Heart left ventricle (tissue), 13 donors: ENCODE measurements at regions not wholly inside any gene's neighbourhood (a gene's known extent, or its start where the extent isn't known, plus 50 kb on each side); places are given as distances from the start of the nearest gene placed in this dataset.

Experiments
- POLR2A ChIP-seq, 2 donors: fragments of 450-650 bp; IDR thresholded peaks; one replicate each; pipeline ENCODE4 v1.6.1; 2017; ENCODE audit warnings: antibody characterized with exemption in 2 of 2, mild to moderate bottlenecking in 2 of 2, moderate library complexity in 2 of 2
- TF ChIP-seq, protein P1 (sequence below), 12 donors: fragments of 200-600 bp; sonication (generic) in 4 of 12; IDR thresholded peaks; one replicate each; pipeline versions ENCODE4 v1.5.0 to v1.8.0; 2018 to 2022; ENCODE audit warnings: antibody characterized with exemption in 12 of 12, mild to moderate bottlenecking in 5 of 12
- donor health status: ischemic (EF 13 %, LVEDD 7.1; RV severe dilation, severe dysfunction).
- donor health status: DM: no; HTN: yes; CAD: no.
- donor health status: DM: no; HTN: no; CAD: no.
- donor health status: ischemic (EF 25% LVEDD 6.9; RV normal size, moderate dysfunction).
- donor health status: ischemic (EF 25% LVEDD 5.7; RV mildly dilated, moderate dysfunction).
- donor health status: ischemic (EF 35%, LVEDD 5.7; RV mildly dilated, moderate dysfunction).
- donor health status: nonischemic (EF 11% LVEDD 7.7; RV severe dilation, severe dysfunction).
- donor health status: DM: yes; HTN: yes; CAD: no.
- donor health status: PGD.
- donor health status: ischemic (EF 29% LVEDD 5.4; RV normal size, mild dysfunction).
- donor health status: nonischemic (EF 23%, LVEDD 6.1; RV moderate dilation, normal function).

DNA sequence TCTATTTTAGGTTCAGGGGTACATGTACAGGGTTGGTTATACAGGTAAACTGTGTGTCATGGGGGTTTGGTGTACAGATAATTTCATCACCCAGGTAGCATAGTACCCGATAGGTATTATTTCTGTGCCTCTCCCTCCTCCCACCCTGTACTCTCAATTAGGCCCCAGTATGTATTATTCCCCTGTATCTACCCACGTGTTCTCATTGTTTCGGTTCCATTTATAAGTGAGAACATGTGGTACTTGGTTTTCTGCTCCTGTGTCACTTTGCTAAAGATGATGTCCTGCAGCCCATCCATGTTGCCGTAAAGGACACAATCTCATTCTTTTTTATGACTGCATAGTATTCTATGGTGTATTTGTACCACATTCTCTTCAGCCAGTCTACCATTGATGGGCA lies 96.8 kb upstream of the SLC24A2 start:
- TF ChIP-seq, protein P1, sequence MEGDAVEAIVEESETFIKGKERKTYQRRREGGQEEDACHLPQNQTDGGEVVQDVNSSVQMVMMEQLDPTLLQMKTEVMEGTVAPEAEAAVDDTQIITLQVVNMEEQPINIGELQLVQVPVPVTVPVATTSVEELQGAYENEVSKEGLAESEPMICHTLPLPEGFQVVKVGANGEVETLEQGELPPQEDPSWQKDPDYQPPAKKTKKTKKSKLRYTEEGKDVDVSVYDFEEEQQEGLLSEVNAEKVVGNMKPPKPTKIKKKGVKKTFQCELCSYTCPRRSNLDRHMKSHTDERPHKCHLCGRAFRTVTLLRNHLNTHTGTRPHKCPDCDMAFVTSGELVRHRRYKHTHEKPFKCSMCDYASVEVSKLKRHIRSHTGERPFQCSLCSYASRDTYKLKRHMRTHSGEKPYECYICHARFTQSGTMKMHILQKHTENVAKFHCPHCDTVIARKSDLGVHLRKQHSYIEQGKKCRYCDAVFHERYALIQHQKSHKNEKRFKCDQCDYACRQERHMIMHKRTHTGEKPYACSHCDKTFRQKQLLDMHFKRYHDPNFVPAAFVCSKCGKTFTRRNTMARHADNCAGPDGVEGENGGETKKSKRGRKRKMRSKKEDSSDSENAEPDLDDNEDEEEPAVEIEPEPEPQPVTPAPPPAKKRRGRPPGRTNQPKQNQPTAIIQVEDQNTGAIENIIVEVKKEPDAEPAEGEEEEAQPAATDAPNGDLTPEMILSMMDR (IDR thresholded peaks at IDR 0.05) = no peak
- no peak for TF ChIP-seq POLR2A (IDR thresholded peaks at IDR 0.05)
